Karpas-422 (cell line): ENCODE measurements at regions not wholly inside any gene's neighbourhood (a gene's known extent, or its start where the extent isn't known, plus 50 kb on each side); places are given as distances from the start of the nearest gene placed in this dataset.

ENCODE experiments used
- DNase-seq: peaks from one replicate; pipeline ENCODE4 v3.0.0-alpha.2; 2015
- H2AFZ ChIP-seq: fragments of 200-600 bp; sonication (generic); 2 replicates; pipeline ENCODE4 v1.6.1; 2014; ENCODE audit warnings: antibody characterized with exemption, low read length, mixed read lengths
- H3K27ac ChIP-seq: fragments of 200-600 bp; sonication (generic); 2 replicates; pipeline ENCODE4 v1.5.1; 2014; ENCODE audit warnings: mild to moderate bottlenecking, low read length, moderate library complexity
- H3K27me3 ChIP-seq: fragments of 200-600 bp; sonication (generic); 2 replicates; pipeline ENCODE4 v1.6.1; 2014; ENCODE audit warnings: low read length, mixed read lengths
- H3K36me3 ChIP-seq: fragments of 200-600 bp; sonication (generic); 2 replicates; pipeline ENCODE4 v1.6.1; 2014; ENCODE audit warnings: low read length, mixed read lengths; ENCODE audit not compliant: insufficient read depth
- H3K4me1 ChIP-seq: fragments of 200-600 bp; sonication (generic); 2 replicates; pipeline ENCODE4 v1.6.1; 2014; ENCODE audit warnings: mild to moderate bottlenecking, low read length, mixed read lengths
- H3K4me2 ChIP-seq: fragments of 200-600 bp; sonication (generic); 2 replicates; pipeline ENCODE4 v1.6.1; 2014; ENCODE audit warnings: low read length, low read depth, mild to moderate bottlenecking; ENCODE audit not compliant: poor library complexity, severe bottlenecking
- H3K4me3 ChIP-seq: fragments of 200-600 bp; sonication (generic); 2 replicates; pipeline ENCODE4 v1.5.1; 2014; ENCODE audit warnings: mild to moderate bottlenecking, antibody characterized with exemption, low read length, mixed read lengths
- H3K79me2 ChIP-seq: fragments of 200-600 bp; sonication (generic); 2 replicates; pipeline ENCODE4 v1.6.1; 2014; ENCODE audit warnings: mild to moderate bottlenecking, low read length, mixed read lengths
- H3K9ac ChIP-seq: fragments of 200-600 bp; sonication (generic); 2 replicates; pipeline ENCODE4 v1.6.0; 2014; ENCODE audit warnings: low read length
- H3K9me2 ChIP-seq: fragments of 200-600 bp; sonication (generic), shearing (Covaris generic); replicated peaks from 2 replicates; pipeline ENCODE4 v1.6.0; 2014; ENCODE audit warnings: mild to moderate bottlenecking, low read length, moderate library complexity; ENCODE audit not compliant: insufficient read depth
- H3K9me3 ChIP-seq: fragments of 300-700, 200-600 bp; sonication (generic); 2 replicates; pipeline ENCODE4 v1.6.1; 2014; ENCODE audit warnings: low read length, mixed read lengths
- H4K20me1 ChIP-seq: fragments of 200-600 bp; sonication (generic); 2 replicates; pipeline ENCODE4 v1.6.1; 2014; ENCODE audit warnings: mild to moderate bottlenecking, antibody characterized with exemption, low read length, low read depth; ENCODE audit not compliant: insufficient read depth

DNA sequence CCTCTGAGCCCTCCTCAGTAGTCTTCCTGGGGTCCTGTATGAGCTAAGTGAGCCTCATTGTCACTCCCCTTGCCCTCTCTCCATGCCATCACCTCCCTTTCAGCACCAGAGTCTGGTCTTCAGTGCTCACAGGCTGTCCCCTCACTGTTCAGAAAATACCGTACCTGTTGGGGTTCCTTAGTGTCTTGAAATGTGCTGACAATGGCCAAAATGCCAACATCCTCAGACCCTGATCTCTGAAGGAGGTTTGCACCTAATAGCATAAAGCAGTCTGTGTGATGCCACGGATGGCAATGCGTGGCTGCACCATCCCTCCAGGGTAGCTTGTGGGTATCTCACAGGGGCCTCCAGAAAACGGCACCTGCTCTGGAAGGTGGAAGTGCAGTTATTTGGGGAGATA lies 301.0 kb upstream of the TLE3 start:
- Histone ChIP-seq H3K4me2 (no peak overlapping the region), H2AFZ (no peak overlapping the region), H4K20me1 (0 out of 2 replicates have a peak, but pooled peaks cover 3% of the 10 kb centered on the region), H3K9ac (no peak overlapping the region), H3K79me2 (no peaks in the 10 kb centered on the region), H3K9me3 (no peaks in the 10 kb centered on the region), H3K27ac (no peak overlapping the region), H3K4me1 (peaks cover 6% of the 10 kb centered on the region), H3K9me2 (no peaks in the 10 kb centered on the region), H3K27me3 (no peaks in the 10 kb centered on the region), H3K4me3 (no peak overlapping the region), H3K36me3 (no peaks in the 10 kb centered on the region)
- no peak for DNase-seq

DNA sequence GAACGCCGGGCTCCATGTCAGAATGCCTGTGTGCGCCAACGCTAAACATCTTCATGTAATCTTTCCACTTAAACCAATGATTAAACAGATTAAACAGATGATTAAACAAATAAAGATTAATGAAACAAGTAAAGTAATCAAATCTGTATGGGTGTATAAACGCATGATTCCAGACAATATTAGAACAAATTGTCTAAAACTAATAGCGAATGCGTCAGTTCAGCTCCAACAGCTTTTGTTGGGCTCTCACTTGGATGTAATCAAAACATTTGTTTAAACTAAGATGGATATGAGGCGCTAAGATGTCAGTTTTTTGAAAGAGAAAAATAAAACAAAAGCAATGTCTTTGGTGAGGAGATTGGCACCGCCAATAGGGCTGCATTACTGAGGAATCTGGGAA lies 299.1 kb upstream of the TLE3 start:
- no peaks in the 10 kb centered on the region for H3K27me3 ChIP-seq
- H3K4me3 ChIP-seq = no peak overlapping the region
- no peak overlapping the region for H3K27ac ChIP-seq
- H3K79me2 ChIP-seq = no peaks in the 10 kb centered on the region
- H3K36me3 ChIP-seq = no peaks in the 10 kb centered on the region
- H3K9ac ChIP-seq = no peak overlapping the region
- no peaks in the 10 kb centered on the region for H3K9me2 ChIP-seq
- H4K20me1 ChIP-seq = 0 out of 2 replicates have a peak, but pooled peaks cover 3% of the 10 kb centered on the region
- no peak for DNase-seq
- H3K4me1 ChIP-seq = peaks cover 6% of the 10 kb centered on the region
- no peak overlapping the region for H2AFZ ChIP-seq
- no peak overlapping the region for H3K4me2 ChIP-seq
- H3K9me3 ChIP-seq = no peaks in the 10 kb centered on the region

DNA sequence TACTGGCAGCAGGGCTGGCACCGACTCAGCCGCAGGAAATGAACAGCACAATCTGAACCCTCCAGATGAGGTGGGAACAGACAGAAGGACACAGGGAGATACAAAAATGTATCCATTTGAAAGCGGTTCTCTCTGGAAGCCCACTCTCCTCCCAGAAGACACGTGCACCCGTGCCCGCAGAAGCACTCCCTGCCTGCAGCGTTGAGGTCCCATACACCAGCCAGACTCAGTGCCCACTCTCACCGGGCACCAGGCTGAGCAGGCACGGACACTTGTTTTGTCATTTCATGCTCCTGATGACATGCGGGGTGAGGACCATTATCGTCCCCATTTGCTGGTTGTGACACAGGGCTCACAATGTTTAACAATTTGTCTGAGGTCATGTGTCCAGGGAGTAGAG lies 297.4 kb upstream of the TLE3 start:
- Histone ChIP-seq H3K9ac (no peak overlapping the region), H3K4me3 (no peak overlapping the region)

DNA sequence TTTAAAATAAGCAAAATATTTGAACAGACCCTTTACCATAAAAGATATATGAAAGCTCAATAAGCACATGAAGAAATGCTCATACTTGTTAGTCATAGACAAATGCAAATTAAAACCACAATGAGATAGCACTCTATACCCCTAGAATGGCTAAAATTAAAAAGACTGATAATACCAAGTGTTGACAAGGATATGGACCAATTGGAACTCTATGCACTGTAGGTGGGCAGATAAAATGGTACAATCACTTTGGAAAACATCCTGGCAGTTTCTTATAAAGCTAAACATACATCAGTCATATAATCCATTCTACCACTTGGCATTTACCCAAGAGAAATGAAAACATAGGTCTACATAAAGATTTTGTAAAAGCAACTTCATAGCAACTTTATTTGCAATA lies 293.0 kb upstream of the TLE3 start:
- Histone ChIP-seq H3K4me2 (no peak overlapping the region), H3K9me3 (no peaks in the 10 kb centered on the region), H3K4me3 (no peak overlapping the region), H3K9ac (no peak overlapping the region), H3K79me2 (no peaks in the 10 kb centered on the region), H3K27me3 (peaks cover 3% of the 10 kb centered on the region; the same call in 1 of the 2 replicates), H3K9me2 (no peaks in the 10 kb centered on the region), H4K20me1 (0 out of 2 replicates have a peak, but pooled peaks cover 3% of the 10 kb centered on the region), H3K27ac (no peak overlapping the region), H2AFZ (no peak overlapping the region), H3K4me1 (no peaks in the 10 kb centered on the region), H3K36me3 (no peaks in the 10 kb centered on the region)
- DNase-seq = no peak

More for the DNA sequence above, 297.4 kb upstream of the TLE3 start:
- no peak overlapping the region for H3K27ac ChIP-seq
- no peak overlapping the region for H2AFZ ChIP-seq
- DNase-seq = no peak
- peaks cover 3% of the 10 kb centered on the region; the same call in 1 of the 2 replicates for H3K27me3 ChIP-seq
- peaks cover 6% of the 10 kb centered on the region for H3K4me1 ChIP-seq
- no peaks in the 10 kb centered on the region for H3K36me3 ChIP-seq
- no peak overlapping the region for H3K4me2 ChIP-seq
- H4K20me1 ChIP-seq = 0 out of 2 replicates have a peak, but pooled peaks cover 3% of the 10 kb centered on the region
- no peaks in the 10 kb centered on the region for H3K9me2 ChIP-seq
- H3K9me3 ChIP-seq = no peaks in the 10 kb centered on the region
- H3K79me2 ChIP-seq = no peaks in the 10 kb centered on the region

DNA sequence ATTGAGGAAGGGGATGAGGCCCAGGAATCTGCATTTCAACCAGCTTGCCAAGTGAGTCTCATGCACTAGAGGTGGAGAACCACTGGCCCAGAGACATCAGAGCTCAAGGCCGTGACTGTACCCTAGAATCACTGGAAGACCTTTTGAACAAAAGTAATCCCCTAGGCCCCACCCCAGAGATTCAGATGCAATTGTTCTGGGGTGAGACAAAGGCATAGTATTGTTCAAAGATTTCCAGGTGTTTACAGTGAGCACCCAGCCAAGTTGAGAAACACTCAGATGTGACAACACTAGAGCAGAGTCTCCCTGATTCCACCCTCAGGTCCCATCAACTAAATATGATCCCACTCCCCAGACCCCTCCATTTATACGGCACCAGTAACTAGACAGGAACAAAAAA lies 290.3 kb upstream of the TLE3 start:
- peaks cover 3% of the 10 kb centered on the region; the same call in 1 of the 2 replicates for H3K27me3 ChIP-seq
- no peaks in the 10 kb centered on the region for H4K20me1 ChIP-seq

DNA sequence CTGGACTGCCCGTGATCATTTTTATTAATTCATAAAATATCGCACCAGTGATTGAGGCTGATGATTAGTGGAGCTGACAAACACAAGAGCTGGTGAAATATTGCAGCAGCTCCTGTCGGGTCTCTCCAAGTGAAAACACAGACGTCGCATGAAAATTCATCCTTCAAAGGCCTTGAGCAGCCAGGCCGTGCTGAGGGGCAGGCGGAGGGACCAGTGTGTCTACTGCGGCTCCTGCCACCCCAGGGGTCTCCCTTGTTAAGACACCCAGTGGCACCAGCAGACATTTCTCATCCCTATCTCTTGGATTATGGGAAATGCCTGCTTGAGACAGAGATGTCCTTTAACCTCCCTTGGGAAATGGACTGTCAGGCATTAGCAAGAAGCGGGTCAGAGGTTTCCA lies 289.4 kb upstream of the TLE3 start:
- no peaks in the 10 kb centered on the region for H3K36me3 ChIP-seq
- H3K4me3 ChIP-seq = no peak overlapping the region
- no peak overlapping the region for H3K9ac ChIP-seq
- no peak overlapping the region for H3K4me2 ChIP-seq
- no peak overlapping the region for H2AFZ ChIP-seq
- H3K27me3 ChIP-seq = peaks cover 3% of the 10 kb centered on the region; the same call in 1 of the 2 replicates
- no peaks in the 10 kb centered on the region for H4K20me1 ChIP-seq
- H3K79me2 ChIP-seq = no peaks in the 10 kb centered on the region
- no peaks in the 10 kb centered on the region for H3K9me3 ChIP-seq
- no peaks in the 10 kb centered on the region for H3K4me1 ChIP-seq
- H3K27ac ChIP-seq = no peak overlapping the region
- H3K9me2 ChIP-seq = no peaks in the 10 kb centered on the region
- no peak for DNase-seq

More for the DNA sequence above, 290.3 kb upstream of the TLE3 start:
- H3K9me3 ChIP-seq = no peaks in the 10 kb centered on the region
- no peak overlapping the region for H3K27ac ChIP-seq
- no peak overlapping the region for H3K4me2 ChIP-seq
- H3K4me3 ChIP-seq = no peak overlapping the region
- no peaks in the 10 kb centered on the region for H3K36me3 ChIP-seq
- no peaks in the 10 kb centered on the region for H3K79me2 ChIP-seq
- no peak overlapping the region for H2AFZ ChIP-seq
- H3K9me2 ChIP-seq = no peaks in the 10 kb centered on the region
- no peak for DNase-seq
- H3K9ac ChIP-seq = no peak overlapping the region
- H3K4me1 ChIP-seq = no peaks in the 10 kb centered on the region

DNA sequence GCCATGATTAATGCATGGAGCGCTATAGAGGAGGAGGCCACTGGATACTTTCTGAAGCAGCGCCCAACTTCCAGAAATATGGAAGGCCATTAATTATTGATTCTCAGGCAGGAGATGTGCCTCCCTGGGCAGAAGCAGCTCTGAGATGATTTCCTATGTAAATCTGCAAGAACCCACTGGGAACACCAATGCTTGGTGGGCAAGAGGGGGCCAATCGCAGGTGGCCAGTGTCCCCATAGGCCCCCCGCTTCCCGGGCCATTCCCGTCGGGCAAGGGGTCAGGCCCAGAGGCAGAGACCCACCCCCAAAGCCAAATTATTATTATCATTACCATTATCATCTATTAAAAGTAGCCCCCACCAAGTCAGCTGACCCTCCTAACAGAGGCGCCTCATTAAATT lies 288.0 kb upstream of the TLE3 start:
- Histone ChIP-seq H4K20me1 (no peaks in the 10 kb centered on the region), H3K27me3 (peaks cover under 1% of the 10 kb centered on the region; the same call in 1 of the 2 replicates), H3K36me3 (no peaks in the 10 kb centered on the region), H3K9me3 (no peaks in the 10 kb centered on the region), H3K9me2 (no peaks in the 10 kb centered on the region), H3K4me2 (no peak overlapping the region), H3K4me1 (no peaks in the 10 kb centered on the region), H3K4me3 (no peak overlapping the region), H3K79me2 (no peaks in the 10 kb centered on the region), H3K9ac (no peak overlapping the region), H3K27ac (no peak overlapping the region), H2AFZ (no peak overlapping the region)
- DNase-seq = no peak

DNA sequence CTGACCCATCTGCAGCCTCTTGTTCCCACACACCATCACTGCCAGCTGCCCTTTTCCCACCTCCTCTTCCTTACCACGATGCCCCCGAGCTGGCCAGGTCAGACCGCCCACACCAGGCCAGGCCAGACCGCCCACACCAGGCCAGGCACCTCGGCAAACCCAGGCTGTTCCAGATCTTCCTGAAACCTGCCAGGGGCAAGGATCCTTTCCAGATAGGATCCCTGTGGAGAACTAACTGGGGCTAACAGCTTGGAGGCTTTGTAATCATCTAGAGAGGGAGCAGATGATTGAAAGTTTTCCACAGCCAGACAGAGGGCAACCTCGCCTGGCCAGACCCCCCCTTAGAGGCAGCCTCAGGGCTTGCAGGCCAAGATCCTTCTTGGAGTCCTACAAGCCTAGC lies 287.3 kb upstream of the TLE3 start:
- no peak overlapping the region for H3K9ac ChIP-seq
- H3K27ac ChIP-seq = no peak overlapping the region
- H3K4me2 ChIP-seq = no peak overlapping the region
- no peaks in the 10 kb centered on the region for H3K79me2 ChIP-seq
- H3K27me3 ChIP-seq = no peaks in the 10 kb centered on the region
- H4K20me1 ChIP-seq = no peaks in the 10 kb centered on the region
- H2AFZ ChIP-seq = no peak overlapping the region
- H3K4me3 ChIP-seq = no peak overlapping the region
- H3K36me3 ChIP-seq = no peaks in the 10 kb centered on the region
- DNase-seq = no peak
- H3K4me1 ChIP-seq = no peaks in the 10 kb centered on the region
- H3K9me2 ChIP-seq = no peaks in the 10 kb centered on the region
- H3K9me3 ChIP-seq = no peaks in the 10 kb centered on the region

DNA sequence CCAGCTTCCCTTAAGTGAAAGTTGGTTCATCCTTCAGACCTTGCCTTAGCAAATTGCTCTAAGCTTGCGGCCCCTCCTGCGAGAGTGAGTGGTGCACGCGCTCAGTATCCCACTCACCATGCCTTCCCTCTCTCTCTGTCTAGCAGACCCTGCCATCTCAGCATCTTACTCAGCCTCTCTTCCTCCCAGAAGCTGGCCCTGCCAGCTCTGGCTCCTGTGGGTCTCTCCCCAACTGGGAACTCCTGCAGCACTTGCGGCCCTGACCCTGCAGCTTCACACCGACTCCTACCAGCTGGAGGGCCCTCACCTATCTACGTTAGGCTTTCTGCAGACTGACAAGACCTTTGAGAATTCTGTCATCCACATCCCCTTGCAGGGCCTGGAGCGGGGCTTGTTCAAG lies 286.1 kb upstream of the TLE3 start:
- Histone ChIP-seq H3K9ac (no peak overlapping the region), H4K20me1 (no peaks in the 10 kb centered on the region), H3K4me1 (no peaks in the 10 kb centered on the region), H3K27ac (no peak overlapping the region), H3K4me3 (no peak overlapping the region), H3K9me2 (no peaks in the 10 kb centered on the region), H3K36me3 (no peaks in the 10 kb centered on the region), H3K27me3 (no peaks in the 10 kb centered on the region), H3K79me2 (no peaks in the 10 kb centered on the region), H2AFZ (no peak overlapping the region), H3K4me2 (no peak overlapping the region), H3K9me3 (no peaks in the 10 kb centered on the region)
- no peak for DNase-seq
